GM12873 (cell line): ENCODE measurements at regions not wholly inside any gene's neighbourhood (a gene's known extent, or its start where the extent isn't known, plus 50 kb on each side); places are given as distances from the start of the nearest gene placed in this dataset.

ENCODE experiments used
- TF ChIP-seq, protein P1 (sequence below): IDR thresholded peaks from 2 replicates; pipeline ENCODE4 v1.5.1; 2012; ENCODE audit warnings: low read depth, mild to moderate bottlenecking, moderate library complexity, low read length, control low read depth; ENCODE audit not compliant: insufficient read depth; ENCODE audit errors: missing control alignments

- TF ChIP-seq, protein P1, sequence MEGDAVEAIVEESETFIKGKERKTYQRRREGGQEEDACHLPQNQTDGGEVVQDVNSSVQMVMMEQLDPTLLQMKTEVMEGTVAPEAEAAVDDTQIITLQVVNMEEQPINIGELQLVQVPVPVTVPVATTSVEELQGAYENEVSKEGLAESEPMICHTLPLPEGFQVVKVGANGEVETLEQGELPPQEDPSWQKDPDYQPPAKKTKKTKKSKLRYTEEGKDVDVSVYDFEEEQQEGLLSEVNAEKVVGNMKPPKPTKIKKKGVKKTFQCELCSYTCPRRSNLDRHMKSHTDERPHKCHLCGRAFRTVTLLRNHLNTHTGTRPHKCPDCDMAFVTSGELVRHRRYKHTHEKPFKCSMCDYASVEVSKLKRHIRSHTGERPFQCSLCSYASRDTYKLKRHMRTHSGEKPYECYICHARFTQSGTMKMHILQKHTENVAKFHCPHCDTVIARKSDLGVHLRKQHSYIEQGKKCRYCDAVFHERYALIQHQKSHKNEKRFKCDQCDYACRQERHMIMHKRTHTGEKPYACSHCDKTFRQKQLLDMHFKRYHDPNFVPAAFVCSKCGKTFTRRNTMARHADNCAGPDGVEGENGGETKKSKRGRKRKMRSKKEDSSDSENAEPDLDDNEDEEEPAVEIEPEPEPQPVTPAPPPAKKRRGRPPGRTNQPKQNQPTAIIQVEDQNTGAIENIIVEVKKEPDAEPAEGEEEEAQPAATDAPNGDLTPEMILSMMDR = peak; percentile 32
These were observed 424.7 kb upstream of the DDI1 start for GRCh38 chr11:103611526-103612260.

- TF ChIP-seq, protein P1 = no peak
These were observed 417.9 kb upstream of the DDI1 start for GRCh38 chr11:103618528-103618927.

DNA sequence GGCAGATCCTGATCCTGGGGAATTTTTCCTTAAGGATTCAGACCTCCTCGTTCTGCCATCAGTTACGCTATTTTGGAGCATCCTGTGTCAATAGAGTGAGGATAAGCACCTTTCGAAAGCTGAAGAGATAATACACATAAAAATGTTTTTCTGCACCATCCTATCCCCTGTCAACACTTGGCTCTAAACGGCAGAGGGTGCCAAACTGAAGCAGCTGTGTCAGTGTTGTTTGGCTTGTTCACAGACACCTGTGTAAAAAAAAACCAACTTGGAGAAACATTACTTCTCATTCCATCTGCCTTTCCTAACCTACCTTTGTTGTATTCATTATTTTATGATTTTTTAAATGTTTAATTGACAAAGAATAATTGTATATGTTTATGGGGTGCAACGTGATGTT lies 417.0 kb upstream of the DDI1 start:
- TF ChIP-seq, protein P1 = peak; percentile 23

DNA sequence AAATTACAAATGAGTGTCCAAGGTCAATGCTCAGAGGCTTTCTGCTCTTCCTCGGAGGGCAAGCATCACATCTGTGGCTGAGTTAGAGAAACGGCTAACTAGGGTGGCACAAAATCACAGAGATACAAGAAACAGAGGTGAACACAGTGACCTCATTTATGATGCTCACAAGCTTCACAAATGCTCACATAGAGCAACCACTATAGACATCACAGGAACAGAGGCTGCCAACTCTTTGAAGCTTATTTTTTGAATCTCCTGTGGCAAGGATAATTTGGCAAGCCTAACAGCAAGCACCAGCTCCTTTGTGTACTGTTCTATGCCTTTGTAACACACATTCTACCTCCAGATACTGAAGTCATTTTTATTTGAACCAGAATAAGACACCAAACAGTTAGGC lies 416.5 kb upstream of the DDI1 start:
- TF ChIP-seq, protein P1 = no peak

GRCh38 chr11:103622296-103622695 lies 414.1 kb upstream of the DDI1 start:
- TF ChIP-seq, protein P1 = no peak

DNA sequence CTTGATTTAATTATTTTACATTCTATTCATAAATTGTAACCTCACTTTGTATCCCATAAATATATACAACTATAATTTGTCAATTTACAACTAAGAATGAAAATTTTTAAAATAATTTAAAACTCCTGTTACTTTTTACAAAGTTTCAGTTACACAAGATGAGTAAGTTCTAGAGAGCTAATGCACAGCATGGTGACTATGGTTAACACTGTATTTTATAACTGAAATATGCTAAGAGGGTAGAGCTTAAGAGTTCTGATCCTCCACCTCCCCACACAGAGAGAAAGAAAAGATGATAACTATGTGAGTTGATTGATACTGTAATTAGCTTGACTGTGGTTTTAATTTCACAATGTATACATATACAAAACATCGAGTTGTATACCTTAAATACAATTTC lies 412.5 kb upstream of the DDI1 start:
- TF ChIP-seq, protein P1 = no peak

DNA sequence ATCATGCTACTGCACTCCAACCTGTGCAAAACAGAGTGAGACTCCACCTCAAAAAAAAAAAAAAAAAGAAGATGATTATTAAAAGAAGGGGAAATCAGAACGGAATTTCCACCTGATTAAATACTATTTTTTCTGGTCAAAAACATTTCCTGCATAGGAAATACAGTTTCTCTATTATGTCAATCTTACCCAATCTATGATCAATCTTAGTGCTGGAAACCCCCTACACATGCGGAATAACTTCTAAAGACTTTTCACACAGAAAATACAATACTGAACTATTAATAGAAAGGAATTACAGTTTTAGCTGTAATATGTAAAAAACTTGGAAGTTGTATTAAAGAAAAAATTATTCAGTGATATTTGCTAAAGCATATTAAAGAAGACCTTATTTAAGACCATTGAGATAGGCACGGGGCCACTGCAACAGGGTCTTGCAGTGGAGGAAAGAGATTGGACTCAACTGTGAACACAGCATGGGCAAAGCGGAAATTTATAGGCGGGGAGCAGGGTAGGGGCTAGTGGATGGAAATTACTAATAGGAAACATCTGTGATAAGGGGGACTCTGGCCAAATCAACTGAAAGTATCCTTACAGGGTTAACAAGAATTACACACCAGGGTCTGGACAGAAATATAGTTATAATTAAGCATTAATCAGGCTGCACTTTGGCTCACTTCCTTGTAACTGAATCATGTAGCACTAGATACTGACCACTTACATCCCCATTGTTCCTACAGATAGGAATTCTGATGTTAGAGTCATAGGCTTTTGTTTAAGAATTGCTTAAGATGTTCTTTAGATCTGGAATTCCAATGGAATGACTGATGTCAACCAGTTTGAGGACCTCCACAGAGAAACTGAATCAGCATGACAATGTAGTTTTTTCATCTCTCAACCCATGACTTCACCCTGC lies 411.5 kb upstream of the DDI1 start:
- TF ChIP-seq, protein P1 = no peak
